ENCODE measurements at regions not wholly inside any gene's neighbourhood (a gene's known extent, or its start where the extent isn't known, plus 50 kb on each side); places are given as distances from the start of the nearest gene placed in this dataset.

GRCh38 chr6:134822920-134823709 lies 126.8 kb downstream of the ALDH8A1 start (continued):
- TF ChIP-seq RREB1 (CRISPR knock-in tag; IDR thresholded peaks at IDR 0.05) (no peak), TOE1 (IDR thresholded peaks at IDR 0.05; ENCODE audit: borderline replicate concordance) (no peak), TOE1 (CRISPR knock-in tag; IDR thresholded peaks at IDR 0.05; ENCODE audit: borderline replicate concordance, low read depth) (no peak), BRD4 (IDR thresholded peaks at IDR 0.05) (no peak), HDGF (IDR thresholded peaks at IDR 0.05) (no peak), VEZF1 (CRISPR knock-in tag; IDR thresholded peaks at IDR 0.05) (peak; percentile 34; the same call in 1 of the 2 replicates), HNRNPLL (IDR thresholded peaks at IDR 0.05; ENCODE audit: low read depth, low read length, poor library complexity, severe bottlenecking) (no peak), KDM1A (IDR thresholded peaks at IDR 0.05) (no peak), ZBTB8A (IDR thresholded peaks at IDR 0.05; ENCODE audit: partially characterized antibody) (no peak), FOXJ3 (CRISPR knock-in tag; IDR thresholded peaks at IDR 0.05) (no peak), ERF (CRISPR knock-in tag; IDR thresholded peaks at IDR 0.05) (no peak), ZBTB9 (CRISPR knock-in tag; IDR thresholded peaks at IDR 0.05) (no peak), BRD9 (IDR thresholded peaks at IDR 0.05; ENCODE audit: low read depth, partially characterized antibody) (no peak), ZFP91 (CRISPR knock-in tag; IDR thresholded peaks at IDR 0.05) (no peak), ZNF253 (CRISPR knock-in tag; conservative IDR thresholded peaks at IDR 0.05) (no peak), ZNF24 (IDR thresholded peaks at IDR 0.05) (peak; percentile 77), ADNP (tag; IDR thresholded peaks at IDR 0.05) (no peak), POLR2H (tag; IDR thresholded peaks at IDR 0.05; ENCODE audit: low read depth) (no peak)
